ENCODE measurements at regions not wholly inside any gene's neighbourhood (a gene's known extent, or its start where the extent isn't known, plus 50 kb on each side); places are given as distances from the start of the nearest gene placed in this dataset.

DNA sequence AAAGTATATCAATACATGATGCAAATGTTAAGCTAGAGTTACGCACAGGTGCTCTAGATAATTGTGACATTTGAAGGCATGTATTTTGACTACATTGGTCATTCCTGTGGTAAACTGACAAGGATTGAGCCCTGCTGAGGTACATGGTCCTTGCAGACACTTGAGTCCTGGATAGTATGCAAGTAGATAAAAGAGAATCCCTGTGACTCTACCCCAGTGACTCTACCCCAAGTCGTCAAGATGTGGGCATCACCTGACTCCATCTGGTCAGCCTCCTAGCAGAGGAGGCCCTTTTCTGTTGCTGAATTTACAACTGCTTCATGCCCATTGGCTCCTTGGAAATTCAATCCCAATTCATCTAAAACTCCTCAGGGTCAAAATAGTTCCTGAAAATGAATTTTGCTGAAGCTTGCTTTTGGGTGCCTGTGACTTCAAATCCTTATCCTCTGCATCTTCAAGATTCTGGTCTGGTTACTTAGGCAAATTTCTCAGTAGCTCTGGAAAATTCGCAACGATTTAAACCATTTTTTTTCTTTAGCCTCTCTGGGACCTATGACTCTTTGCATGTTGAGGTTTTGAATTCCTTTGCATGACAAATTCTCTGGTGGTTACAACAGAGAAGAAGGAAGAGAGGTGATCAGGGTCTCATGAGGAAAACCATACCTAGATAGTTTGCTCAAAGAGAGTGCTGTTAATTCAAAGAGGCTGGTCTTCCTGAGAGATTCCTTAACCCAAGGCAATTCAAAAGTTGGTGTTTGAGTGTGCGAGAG lies 422.1 kb downstream of the FGF9 start:
- Histone ChIP-seq H3K4me1 (no peaks in the 10 kb centered on the region), H3K27ac (no peak overlapping the region), H3K4me3 (no peak overlapping the region), H3K27me3 (no peaks in the 10 kb centered on the region), H3K36me3 (no peaks in the 10 kb centered on the region), H3K9me3 (no peaks in the 10 kb centered on the region)
- TF ChIP-seq POLR2AphosphoS5 (IDR thresholded peaks at IDR 0.05) (no peak), POLR2A (IDR thresholded peaks at IDR 0.05) (no peak), EP300 (IDR thresholded peaks at IDR 0.05) (no peak)
- TF ChIP-seq, protein P1, sequence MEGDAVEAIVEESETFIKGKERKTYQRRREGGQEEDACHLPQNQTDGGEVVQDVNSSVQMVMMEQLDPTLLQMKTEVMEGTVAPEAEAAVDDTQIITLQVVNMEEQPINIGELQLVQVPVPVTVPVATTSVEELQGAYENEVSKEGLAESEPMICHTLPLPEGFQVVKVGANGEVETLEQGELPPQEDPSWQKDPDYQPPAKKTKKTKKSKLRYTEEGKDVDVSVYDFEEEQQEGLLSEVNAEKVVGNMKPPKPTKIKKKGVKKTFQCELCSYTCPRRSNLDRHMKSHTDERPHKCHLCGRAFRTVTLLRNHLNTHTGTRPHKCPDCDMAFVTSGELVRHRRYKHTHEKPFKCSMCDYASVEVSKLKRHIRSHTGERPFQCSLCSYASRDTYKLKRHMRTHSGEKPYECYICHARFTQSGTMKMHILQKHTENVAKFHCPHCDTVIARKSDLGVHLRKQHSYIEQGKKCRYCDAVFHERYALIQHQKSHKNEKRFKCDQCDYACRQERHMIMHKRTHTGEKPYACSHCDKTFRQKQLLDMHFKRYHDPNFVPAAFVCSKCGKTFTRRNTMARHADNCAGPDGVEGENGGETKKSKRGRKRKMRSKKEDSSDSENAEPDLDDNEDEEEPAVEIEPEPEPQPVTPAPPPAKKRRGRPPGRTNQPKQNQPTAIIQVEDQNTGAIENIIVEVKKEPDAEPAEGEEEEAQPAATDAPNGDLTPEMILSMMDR (IDR thresholded peaks at IDR 0.05), result no peak
- 85 to 95% (median 89%) methylated on average over 5 of the region's 5 CpGs for WGBS, 5 donors
- intact Hi-C loops (cut with DNase I; ENCODE audit: low total_unique reads), result no loop called here
- DNase-seq, result no peak

DNA sequence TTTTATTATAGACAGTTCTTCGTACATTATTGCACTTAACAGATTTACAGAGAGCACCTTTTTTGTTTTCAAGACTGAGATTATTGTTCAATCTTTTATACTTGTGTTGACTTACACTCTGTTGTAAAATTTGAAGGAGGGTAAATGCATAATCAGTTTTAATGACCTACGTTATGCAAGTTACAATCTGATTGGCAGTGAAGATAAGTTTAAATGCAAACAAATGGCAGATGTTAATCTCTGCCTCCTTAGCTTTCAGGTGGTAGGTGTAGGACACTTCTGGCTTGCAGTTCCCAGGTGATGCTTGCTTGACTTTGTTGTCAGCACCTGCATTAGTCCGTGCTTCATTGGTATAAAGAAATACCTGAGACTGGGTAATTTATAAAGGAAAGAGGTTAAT lies 424.9 kb downstream of the FGF9 start:
- Histone ChIP-seq H3K27me3 (no peaks in the 10 kb centered on the region), H3K4me3 (no peak overlapping the region), H3K9me3 (peaks cover 0 to 10% (median 4%) of the 10 kb centered on the region in 4 donors), H3K27ac (no peak overlapping the region), H3K36me3 (no peaks in the 10 kb centered on the region), H3K4me1 (no peaks in the 10 kb centered on the region)
- DNase-seq, result no peak
- TF ChIP-seq EP300 (IDR thresholded peaks at IDR 0.05), result no peak
- TF ChIP-seq, protein P1 (IDR thresholded peaks at IDR 0.05), result no peak
- TF ChIP-seq POLR2A (IDR thresholded peaks at IDR 0.05), result no peak
- no peak for TF ChIP-seq POLR2AphosphoS5 (IDR thresholded peaks at IDR 0.05)
- 60 to 79% (median 66%) methylated on average over 3 of the region's 3 CpGs for WGBS, 5 donors
- intact Hi-C loops (cut with DNase I; ENCODE audit: low total_unique reads), result no loop called here

DNA sequence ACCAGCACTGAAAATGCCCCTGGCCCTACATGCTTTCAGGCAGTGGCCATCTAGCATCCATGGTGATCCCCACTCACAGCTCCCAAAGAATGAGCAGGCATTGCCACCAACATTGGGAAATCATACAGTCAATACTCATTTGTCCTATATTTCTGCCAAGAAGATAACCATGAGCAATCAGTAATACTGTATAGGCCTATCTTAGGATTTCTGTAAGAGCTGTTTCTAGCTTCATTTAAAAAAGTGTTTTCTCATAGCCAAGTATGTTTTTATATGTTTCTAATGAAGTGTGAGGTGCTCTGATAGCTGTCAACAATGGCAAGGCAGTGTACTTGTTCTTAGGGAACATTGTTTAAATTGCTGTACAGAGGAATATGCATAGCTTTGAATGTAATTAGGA lies 428.7 kb downstream of the FGF9 start:
- H3K9me3 ChIP-seq, result peaks cover 0 to 10% (median 4%) of the 10 kb centered on the region in 4 donors
- H3K4me1 ChIP-seq, result no peaks in the 10 kb centered on the region
- no peaks in the 10 kb centered on the region for H3K36me3 ChIP-seq
- no peak overlapping the region for H3K4me3 ChIP-seq
- TF ChIP-seq POLR2A (IDR thresholded peaks at IDR 0.05) (no peak), EP300 (IDR thresholded peaks at IDR 0.05) (no peak), POLR2AphosphoS5 (IDR thresholded peaks at IDR 0.05) (no peak)
- TF ChIP-seq, protein P1 (IDR thresholded peaks at IDR 0.05), result no peak
- DNase-seq, result no peak
- peaks cover 0 to 4% (median 0%) of the 10 kb centered on the region in 3 donors for H3K27me3 ChIP-seq
- intact Hi-C loops (cut with DNase I; ENCODE audit: low total_unique reads), result no loop called here
- H3K27ac ChIP-seq, result no peak overlapping the region

DNA sequence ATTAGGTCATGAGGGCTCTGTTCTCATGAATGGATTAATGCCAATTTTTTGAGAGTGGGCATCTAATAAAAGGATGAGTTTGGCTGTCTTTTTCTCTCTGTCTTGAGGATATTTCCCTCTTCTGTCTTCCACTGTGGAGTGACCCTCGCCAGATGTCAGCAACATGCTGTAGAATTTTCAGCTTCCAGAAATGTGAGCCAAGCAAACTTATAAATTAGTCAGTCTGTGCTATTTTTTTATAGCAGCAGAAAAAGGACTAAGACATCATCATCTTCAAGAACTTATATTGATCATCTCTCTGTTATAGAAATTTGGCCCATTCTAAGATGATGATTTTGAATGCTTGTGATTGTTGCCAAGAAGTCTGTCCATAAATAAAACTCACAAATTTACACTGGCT lies 431.4 kb downstream of the FGF9 start:
- WGBS, 5 donors, result 76 to 94% (median 89%) methylated on average over 1 of the region's 1 CpG
- H3K27me3 ChIP-seq, result peaks cover 0 to 19% (median 0%) of the 10 kb centered on the region in 3 donors
- peak in 1 of 2 donors; percentile 52 for DNase-seq
- TF ChIP-seq, protein P1 (IDR thresholded peaks at IDR 0.05), result no peak
- TF ChIP-seq EP300 (IDR thresholded peaks at IDR 0.05) (no peak), POLR2AphosphoS5 (IDR thresholded peaks at IDR 0.05) (no peak), POLR2A (IDR thresholded peaks at IDR 0.05) (no peak)
- H3K4me1 ChIP-seq, result peaks cover 0 to 4% (median 2%) of the 10 kb centered on the region in 4 donors
- H3K4me3 ChIP-seq, result no peak overlapping the region
- H3K27ac ChIP-seq, result no peak overlapping the region
- intact Hi-C loops (cut with DNase I; ENCODE audit: low total_unique reads), result no loop called here
- no peaks in the 10 kb centered on the region for H3K36me3 ChIP-seq
- H3K9me3 ChIP-seq, result peaks cover 0 to 10% (median 4%) of the 10 kb centered on the region in 4 donors
